ENCODE measurements at regions not wholly inside any gene's neighbourhood (a gene's known extent, or its start where the extent isn't known, plus 50 kb on each side); places are given as distances from the start of the nearest gene placed in this dataset. TPM values are rescaled to one million over a fixed set of nuclear protein-coding genes. Genes with fewer than 3 reads are reported as not detected.

Small RNAs in the stretch of these regions (small RNA-seq; reads per million reads assigned to genes)
- gene AC126177.5 (ENCODE audit: low replicate concordance), result not detected
